Sigmoid colon (tissue), 4 donors: ENCODE measurements at regions not wholly inside any gene's neighbourhood (a gene's known extent, or its start where the extent isn't known, plus 50 kb on each side); places are given as distances from the start of the nearest gene placed in this dataset.

Experiments used
- POLR2A ChIP-seq, 2 donors: fragments of 450-650 bp; IDR thresholded peaks; one replicate each; pipeline ENCODE4 v1.6.1; 2016; ENCODE audit warnings: antibody characterized with exemption in 2 of 2, mild to moderate bottlenecking in 2 of 2, moderate library complexity in 2 of 2
- POLR2AphosphoS5 ChIP-seq, 4 donors: sonication (generic); formaldehyde crosslinking; IDR thresholded peaks; one replicate each; pipeline ENCODE4 v1.6.1; 2017; ENCODE audit warnings: antibody characterized with exemption in 4 of 4
- TF ChIP-seq, protein P1 (sequence below), 4 experiments: fragments of 450-650 bp in 3 of 4; fragments of 200-600 bp in 1 of 4; IDR thresholded peaks; one replicate each; pipeline ENCODE4 v1.5.1; 2016 to 2019; ENCODE audit warnings: antibody characterized with exemption in 4 of 4, mild to moderate bottlenecking in 3 of 4, moderate library complexity in 2 of 4

- TF ChIP-seq POLR2A (IDR thresholded peaks at IDR 0.05) = no peak
- TF ChIP-seq, protein P1, sequence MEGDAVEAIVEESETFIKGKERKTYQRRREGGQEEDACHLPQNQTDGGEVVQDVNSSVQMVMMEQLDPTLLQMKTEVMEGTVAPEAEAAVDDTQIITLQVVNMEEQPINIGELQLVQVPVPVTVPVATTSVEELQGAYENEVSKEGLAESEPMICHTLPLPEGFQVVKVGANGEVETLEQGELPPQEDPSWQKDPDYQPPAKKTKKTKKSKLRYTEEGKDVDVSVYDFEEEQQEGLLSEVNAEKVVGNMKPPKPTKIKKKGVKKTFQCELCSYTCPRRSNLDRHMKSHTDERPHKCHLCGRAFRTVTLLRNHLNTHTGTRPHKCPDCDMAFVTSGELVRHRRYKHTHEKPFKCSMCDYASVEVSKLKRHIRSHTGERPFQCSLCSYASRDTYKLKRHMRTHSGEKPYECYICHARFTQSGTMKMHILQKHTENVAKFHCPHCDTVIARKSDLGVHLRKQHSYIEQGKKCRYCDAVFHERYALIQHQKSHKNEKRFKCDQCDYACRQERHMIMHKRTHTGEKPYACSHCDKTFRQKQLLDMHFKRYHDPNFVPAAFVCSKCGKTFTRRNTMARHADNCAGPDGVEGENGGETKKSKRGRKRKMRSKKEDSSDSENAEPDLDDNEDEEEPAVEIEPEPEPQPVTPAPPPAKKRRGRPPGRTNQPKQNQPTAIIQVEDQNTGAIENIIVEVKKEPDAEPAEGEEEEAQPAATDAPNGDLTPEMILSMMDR (IDR thresholded peaks at IDR 0.05) = no peak
- TF ChIP-seq POLR2AphosphoS5 (IDR thresholded peaks at IDR 0.05) = no peak
These were observed 122.0 kb upstream of the ARGLU1 start for GRCh38 chr13:106689906-106690305.
